Neural cell (in vitro differentiated cells): ENCODE measurements at regions not wholly inside any gene's neighbourhood (a gene's known extent, or its start where the extent isn't known, plus 50 kb on each side); places are given as distances from the start of the nearest gene placed in this dataset.

ENCODE experiments used
- H2AFZ ChIP-seq: fragments of 200-600, 300-800 bp; sonication (generic), shearing (Covaris generic); 2 replicates; pipeline ENCODE4 v1.6.0; 2014; ENCODE audit warnings: low read depth, mild to moderate bottlenecking, antibody characterized with exemption, low read length, moderate library complexity
- H3F3A ChIP-seq: fragments of 200-600 bp; shearing (Covaris generic); 2 replicates; pipeline ENCODE4 v1.6.1; 2016; ENCODE audit warnings: mild to moderate bottlenecking, moderate library complexity, mixed read lengths, antibody characterized with exemption, low read length; ENCODE audit not compliant: insufficient read depth, poor library complexity, severe bottlenecking
- H3K27ac ChIP-seq: fragments of 200-600, 300-800 bp; sonication (generic), shearing (Covaris generic); 2 replicates; pipeline ENCODE4 v1.5.1; 2014; ENCODE audit warnings: mild to moderate bottlenecking, low read length, moderate library complexity
- H3K27me3 ChIP-seq: fragments of 300-800, 200-600 bp; sonication (generic), shearing (Covaris generic); 2 replicates; pipeline ENCODE4 v1.6.0; 2014; ENCODE audit warnings: mild to moderate bottlenecking, low read depth, low read length, moderate library complexity; ENCODE audit not compliant: insufficient read depth
- H3K36me3 ChIP-seq: fragments of 300-800, 200-600 bp; sonication (generic), shearing (Covaris generic); 2 replicates; pipeline ENCODE4 v1.5.1; 2014; ENCODE audit warnings: mild to moderate bottlenecking, antibody characterized with exemption, low read length, moderate library complexity; ENCODE audit not compliant: insufficient read depth
- H3K4me2 ChIP-seq: fragments of 300-800, 200-600 bp; sonication (generic), shearing (Covaris generic); 2 replicates; pipeline ENCODE4 v1.6.0; 2014; ENCODE audit warnings: mild to moderate bottlenecking, low read length
- H3K4me3 ChIP-seq: fragments of 300-800, 200-600 bp; sonication (generic), shearing (Covaris generic); 2 replicates; pipeline ENCODE4 v1.5.1; 2014; ENCODE audit warnings: mild to moderate bottlenecking, low read length, moderate library complexity
- H3K79me2 ChIP-seq: fragments of 200-600 bp; shearing (Covaris generic); replicated peaks from 2 replicates; pipeline ENCODE4 v1.6.0; 2014; ENCODE audit warnings: mild to moderate bottlenecking, low read length, moderate library complexity; ENCODE audit not compliant: insufficient read depth
- H3K9ac ChIP-seq: fragments of 300-800, 200-600 bp; sonication (generic), shearing (Covaris generic); 2 replicates; pipeline ENCODE4 v1.6.1; 2016; ENCODE audit warnings: mild to moderate bottlenecking, low read length, mixed read lengths
- H3K9me2 ChIP-seq: fragments of 200-600 bp; shearing (Covaris generic); 2 replicates; pipeline ENCODE4 v1.6.1; 2016; ENCODE audit warnings: mild to moderate bottlenecking, low read length, mixed read lengths; ENCODE audit not compliant: insufficient read depth
- H3K9me3 ChIP-seq: fragments of 200-600, 300-800 bp; sonication (generic), shearing (Covaris generic); 2 replicates; pipeline ENCODE4 v1.6.1; 2016; ENCODE audit warnings: mild to moderate bottlenecking, mixed run types, low read length, moderate library complexity, mixed read lengths
- H4K20me1 ChIP-seq: fragments of 200-600 bp; shearing (Covaris generic); 2 replicates; pipeline ENCODE4 v1.6.1; 2016; ENCODE audit warnings: mild to moderate bottlenecking, mixed run types; ENCODE audit not compliant: insufficient read depth
- CTCF ChIP-seq: fragments of 450-650 bp; IDR thresholded peaks from 2 replicates; pipeline ENCODE4 v1.5.1; 2014; ENCODE audit warnings: antibody characterized with exemption, mild to moderate bottlenecking, moderate library complexity; ENCODE audit not compliant: poor library complexity, severe bottlenecking
- EP300 ChIP-seq: fragments of 450-650 bp; conservative IDR thresholded peaks from 2 replicates; pipeline ENCODE4 v1.6.1; 2014; ENCODE audit warnings: antibody characterized with exemption, mild to moderate bottlenecking, moderate library complexity; ENCODE audit not compliant: poor library complexity, severe bottlenecking
- EZH2 ChIP-seq: fragments of 200-600, 300-800 bp; shearing (Covaris generic), sonication (generic); IDR thresholded peaks from 2 replicates; pipeline ENCODE4 v1.6.1; 2014; ENCODE audit warnings: antibody characterized with exemption, low read length, borderline replicate concordance, mild to moderate bottlenecking; ENCODE audit not compliant: insufficient read depth, poor library complexity, severe bottlenecking
- MXI1 ChIP-seq: fragments of 450-650 bp; conservative IDR thresholded peaks from 2 replicates; pipeline ENCODE4 v1.6.1; 2014; ENCODE audit warnings: antibody characterized with exemption, mild to moderate bottlenecking; ENCODE audit not compliant: poor library complexity, severe bottlenecking
- POLR2AphosphoS5 ChIP-seq: IDR thresholded peaks from 2 replicates; pipeline ENCODE4 v1.6.1; 2012
- RAD21 ChIP-seq: fragments of 450-650 bp; conservative IDR thresholded peaks from 2 replicates; pipeline ENCODE4 v1.6.1; 2014; ENCODE audit warnings: antibody characterized with exemption, mild to moderate bottlenecking, moderate library complexity
- REST ChIP-seq: IDR thresholded peaks from 2 replicates; pipeline ENCODE4 v1.6.1; 2012; ENCODE audit warnings: borderline replicate concordance
- SMC3 ChIP-seq: fragments of 450-650 bp; conservative IDR thresholded peaks from 2 replicates; pipeline ENCODE4 v1.6.1; 2014; ENCODE audit warnings: antibody characterized with exemption, mild to moderate bottlenecking, moderate library complexity; ENCODE audit not compliant: poor library complexity
- TAF1 ChIP-seq: IDR thresholded peaks from 2 replicates; pipeline ENCODE4 v1.6.1; 2012; ENCODE audit warnings: low read depth

GRCh38 chr5:57989378-57989777 is 470.5 kb downstream of the PLK2 start:
- no peaks in the 10 kb centered on the region for H3F3A ChIP-seq
- H3K79me2 ChIP-seq: no peaks in the 10 kb centered on the region
- H3K27me3 ChIP-seq: no peaks in the 10 kb centered on the region
- H3K9ac ChIP-seq: no peak overlapping the region
- no peak overlapping the region for H3K4me2 ChIP-seq
- no peaks in the 10 kb centered on the region for H3K36me3 ChIP-seq
- no peaks in the 10 kb centered on the region for H3K9me3 ChIP-seq
- no peaks in the 10 kb centered on the region for H3K9me2 ChIP-seq
- H3K27ac ChIP-seq: peak overlapping the region; percentile 46
- no peak overlapping the region for H3K4me3 ChIP-seq
- no peak overlapping the region for H2AFZ ChIP-seq
- H4K20me1 ChIP-seq: no peaks in the 10 kb centered on the region
- no peak for TF ChIP-seq MXI1
- no peak for TF ChIP-seq REST
- TF ChIP-seq TAF1: no peak
- no peak for TF ChIP-seq CTCF
- no peak for TF ChIP-seq RAD21
- no peak for TF ChIP-seq EZH2
- TF ChIP-seq EP300: no peak
- TF ChIP-seq SMC3: no peak
- no peak for TF ChIP-seq POLR2AphosphoS5

- Histone ChIP-seq H3K79me2 (no peaks in the 10 kb centered on the region), H3K9me2 (no peaks in the 10 kb centered on the region), H3K27ac (peak overlapping the region; percentile 46), H3K27me3 (no peaks in the 10 kb centered on the region), H3K36me3 (no peaks in the 10 kb centered on the region), H3K9ac (no peak overlapping the region), H3K4me3 (no peak overlapping the region), H3K4me2 (no peak overlapping the region), H2AFZ (no peak overlapping the region), H3K9me3 (no peaks in the 10 kb centered on the region), H3F3A (no peaks in the 10 kb centered on the region), H4K20me1 (no peaks in the 10 kb centered on the region)
- TF ChIP-seq MXI1: no peak
- no peak for TF ChIP-seq TAF1
- no peak for TF ChIP-seq EP300
- no peak for TF ChIP-seq RAD21
- TF ChIP-seq CTCF: no peak
- no peak for TF ChIP-seq SMC3
- no peak for TF ChIP-seq POLR2AphosphoS5
- TF ChIP-seq REST: no peak
- TF ChIP-seq EZH2: no peak
Observed at GRCh38 chr5:57988813-57989212, 471.1 kb downstream of the PLK2 start.
